HEK293 (cell line): ENCODE measurements at regions not wholly inside any gene's neighbourhood (a gene's known extent, or its start where the extent isn't known, plus 50 kb on each side); places are given as distances from the start of the nearest gene placed in this dataset.

ENCODE experiments used
- CTCF ChIA-PET: fragments of 350-600 bp; formaldehyde crosslinking; extraction: SDS; loops from one replicate; lab custom pipeline; 2021; ENCODE audit warnings: antibody characterized with exemption; lab: Yijun Ruan, JAX
- POLR2A ChIA-PET: fragments of 300-600 bp; formaldehyde crosslinking; extraction: SDS; loops from one replicate; lab custom pipeline; 2020; ENCODE audit warnings: antibody characterized with exemption, inconsistent platforms; lab: Yijun Ruan, JAX
- H3K27ac ChIP-seq: fragments of 200-500 bp; sonication (Bioruptor generic); 2 replicates; pipeline ENCODE4 v1.5.1; 2014; ENCODE audit warnings: low read depth, low read length, control low read depth, inconsistent platforms; ENCODE audit errors: extremely low read depth
- H3K36me3 ChIP-seq, 2 experiments: fragments of 200-500 bp in 1 of 2; sonication (Bioruptor generic) in 1 of 2; 1 replicate in 1 of 2; 2 replicates in 1 of 2; pipeline ENCODE4 v1.5.1; 2014 to 2017; ENCODE audit warnings: inconsistent platforms in 2 of 2, low read length in 2 of 2; ENCODE audit not compliant: control insufficient read depth in 2 of 2, insufficient read depth in 1 of 2
- H3K4me1 ChIP-seq: fragments of 200-500 bp; sonication (Bioruptor generic); 2 replicates; pipeline ENCODE4 v1.5.1; 2014; ENCODE audit warnings: mild to moderate bottlenecking, low read length, inconsistent platforms; ENCODE audit not compliant: control insufficient read depth, insufficient read depth
- H3K4me3 ChIP-seq: 2 replicates; pipeline ENCODE4 v1.5.1; 2011; ENCODE audit warnings: low read depth, mild to moderate bottlenecking, control low read depth, low read length, moderate library complexity
- H3K9me3 ChIP-seq: fragments of 200-500 bp; sonication (Bioruptor generic); 2 replicates; pipeline ENCODE4 v1.5.1; 2014; ENCODE audit warnings: low read depth, low read length, inconsistent platforms; ENCODE audit not compliant: control insufficient read depth, insufficient read depth
- BCL11B ChIP-seq: fragments of 450-650 bp; formaldehyde crosslinking; IDR thresholded peaks from 2 replicates; pipeline ENCODE4 v1.5.1; 2016; ENCODE audit warnings: low read depth, missing biosample characterization, missing genetic modification characterization
- CTCF ChIP-seq: fragments of 450-650 bp; formaldehyde crosslinking; IDR thresholded peaks from 2 replicates; pipeline ENCODE4 v1.5.1; 2016; ENCODE audit warnings: missing biosample characterization, missing genetic modification characterization
- EGR2 ChIP-seq: fragments of 450-650 bp; formaldehyde crosslinking; IDR thresholded peaks from 2 replicates; pipeline ENCODE4 v1.5.1; 2016; ENCODE audit warnings: low read depth, missing biosample characterization, missing genetic modification characterization
- ELK4 ChIP-seq: IDR thresholded peaks from 2 replicates; pipeline ENCODE4 v1.6.1; 2011; ENCODE audit warnings: mild to moderate bottlenecking, low read depth, low read length, borderline replicate concordance
- HIC1 ChIP-seq: fragments of 450-650 bp; formaldehyde crosslinking; IDR thresholded peaks from 2 replicates; pipeline ENCODE4 v1.5.1; 2016; ENCODE audit warnings: missing biosample characterization, missing genetic modification characterization
- KLF7 ChIP-seq: fragments of 450-650 bp; formaldehyde crosslinking; IDR thresholded peaks from 2 replicates; pipeline ENCODE4 v1.5.1; 2016; ENCODE audit warnings: missing biosample characterization, missing genetic modification characterization, borderline replicate concordance
- MYNN ChIP-seq: fragments of 450-650 bp; formaldehyde crosslinking; IDR thresholded peaks from 2 replicates; pipeline ENCODE4 v1.5.1; 2016; ENCODE audit warnings: missing biosample characterization, missing genetic modification characterization, borderline replicate concordance
- REST ChIP-seq: fragments of 450-650 bp; formaldehyde crosslinking; IDR thresholded peaks from 2 replicates; pipeline ENCODE4 v1.5.1; 2016; ENCODE audit warnings: missing biosample characterization, missing genetic modification characterization
- WT1 ChIP-seq: fragments of 450-650 bp; formaldehyde crosslinking; IDR thresholded peaks from 2 replicates; pipeline ENCODE4 v1.5.1; 2016; ENCODE audit warnings: missing biosample characterization, missing genetic modification characterization
- YY2 ChIP-seq: fragments of 450-650 bp; formaldehyde crosslinking; IDR thresholded peaks from 2 replicates; pipeline ENCODE4 v1.5.1; 2016; ENCODE audit warnings: missing biosample characterization, missing genetic modification characterization
- ZNF112 ChIP-seq: fragments of 450-650 bp; formaldehyde crosslinking; IDR thresholded peaks from 2 replicates; pipeline ENCODE4 v1.5.0; 2017; ENCODE audit warnings: missing biosample characterization, missing genetic modification characterization
- ZNF18 ChIP-seq: fragments of 450-650 bp; formaldehyde crosslinking; IDR thresholded peaks from 2 replicates; pipeline ENCODE4 v1.5.1; 2016; ENCODE audit warnings: missing biosample characterization, missing genetic modification characterization
- ZNF335 ChIP-seq: fragments of 450-650 bp; formaldehyde crosslinking; conservative IDR thresholded peaks from 2 replicates; pipeline ENCODE4 v1.5.1; 2016; ENCODE audit warnings: missing biosample characterization, missing genetic modification characterization
- ZNF354C ChIP-seq: fragments of 450-650 bp; formaldehyde crosslinking; IDR thresholded peaks from 2 replicates; pipeline ENCODE4 v1.5.1; 2016; ENCODE audit warnings: missing biosample characterization, missing genetic modification characterization, low read depth, borderline replicate concordance
- ZNF416 ChIP-seq: fragments of 450-650 bp; formaldehyde crosslinking; IDR thresholded peaks from 2 replicates; pipeline ENCODE4 v1.5.1; 2016; ENCODE audit warnings: missing biosample characterization, missing genetic modification characterization
- ZNF610 ChIP-seq: fragments of 450-650 bp; formaldehyde crosslinking; IDR thresholded peaks from 2 replicates; pipeline ENCODE4 v1.5.1; 2016; ENCODE audit warnings: missing biosample characterization, missing genetic modification characterization, borderline replicate concordance
- ZNF837 ChIP-seq: fragments of 450-650 bp; formaldehyde crosslinking; IDR thresholded peaks from 2 replicates; pipeline ENCODE4 v1.5.1; 2016; ENCODE audit warnings: missing biosample characterization, missing genetic modification characterization
- ZSCAN5A ChIP-seq: fragments of 450-650 bp; formaldehyde crosslinking; IDR thresholded peaks from 2 replicates; pipeline ENCODE4 v1.5.1; 2016; ENCODE audit warnings: missing biosample characterization, missing genetic modification characterization

- ChIA-PET POLR2A (no interaction called here), CTCF (interaction anchor here (0.5 to 1.7 kb wide), 6 partner anchors 7 to 1760 kb away, joined by 3 to 6 read pairs (median 3); no protein-coding TSS in a partner anchor)
- H3K36me3 ChIP-seq: no peaks in the 10 kb centered on the region
- no peak overlapping the region for H3K27ac ChIP-seq
- no peak overlapping the region for H3K4me3 ChIP-seq
- TF ChIP-seq ZNF18: no peak
- TF ChIP-seq ZNF416: no peak
- TF ChIP-seq ZNF112: no peak
- no peak for TF ChIP-seq ZNF610 (tag by site-specific recombination)
- no peak for TF ChIP-seq ZNF354C (tag by site-specific recombination)
- no peak for TF ChIP-seq BCL11B (tag by site-specific recombination)
- TF ChIP-seq YY2 (tag by site-specific recombination): no peak
- no peak for TF ChIP-seq MYNN (tag by site-specific recombination)
- no peak for TF ChIP-seq ZNF335 (tag by site-specific recombination)
- no peak for TF ChIP-seq HIC1 (tag by site-specific recombination)
- no peak for TF ChIP-seq WT1 (tag by site-specific recombination)
- TF ChIP-seq EGR2 (tag by site-specific recombination): no peak
- TF ChIP-seq KLF7 (tag by site-specific recombination): no peak
- no peak for TF ChIP-seq CTCF (tag by site-specific recombination)
- TF ChIP-seq ELK4: no peak
- no peak for TF ChIP-seq ZNF837
- no peak for TF ChIP-seq ZSCAN5A (tag by site-specific recombination)
- no peak for TF ChIP-seq REST (tag by site-specific recombination)
- H3K9me3 ChIP-seq: no peaks in the 10 kb centered on the region
- H3K4me1 ChIP-seq: no peaks in the 10 kb centered on the region
Measured at GRCh38 chr1:55288245-55288644, 73.1 kb upstream of the USP24 start.
